ENCODE measurements at regions not wholly inside any gene's neighbourhood (a gene's known extent, or its start where the extent isn't known, plus 50 kb on each side); places are given as distances from the start of the nearest gene placed in this dataset.
"Not testable (repeated sequence)": the region's sequence is repeated elsewhere in the genome, so short reads cannot be mapped to it uniquely, and the experiment has no call there.

- peak; percentile 50 for DNase-seq (ENCODE audit: low read depth)
These were observed 68.5 kb downstream of the TMCO5A start for GRCh38 chr15:38002883-38003477.

- no peak for DNase-seq (ENCODE audit: low read depth)
These were observed 69.9 kb downstream of the TMCO5A start for GRCh38 chr15:38004218-38004861.

- no peak for DNase-seq (ENCODE audit: low read depth)
These were observed 71.7 kb downstream of the TMCO5A start for GRCh38 chr15:38005953-38006808.

GRCh38 chr15:38010395-38010794, 76.0 kb downstream of the TMCO5A start:
- peak; percentile 32 for DNase-seq (ENCODE audit: low read depth)

- DNase-seq (ENCODE audit: low read depth): no peak
These were observed 78.5 kb downstream of the TMCO5A start for GRCh38 chr15:38012894-38013293.

- no peak for DNase-seq (ENCODE audit: low read depth)
These were observed 83.3 kb downstream of the TMCO5A start for GRCh38 chr15:38017721-38018120.

- DNase-seq (ENCODE audit: low read depth): no peak
These were observed 84.6 kb downstream of the TMCO5A start for GRCh38 chr15:38019066-38019465.

GRCh38 chr15:38021259-38021658, 86.8 kb downstream of the TMCO5A start:
- peak; percentile 22 for DNase-seq (ENCODE audit: low read depth)

- DNase-seq (ENCODE audit: low read depth): no peak
These were observed 90.1 kb downstream of the TMCO5A start for GRCh38 chr15:38024293-38025091.

GRCh38 chr15:38025656-38026055, 91.2 kb downstream of the TMCO5A start:
- not testable (repeated sequence) for DNase-seq (ENCODE audit: low read depth)

- no peak for DNase-seq (ENCODE audit: low read depth)
These were observed 94.4 kb downstream of the TMCO5A start for GRCh38 chr15:38028869-38029268.

- DNase-seq (ENCODE audit: low read depth): no peak
These were observed 95.3 kb downstream of the TMCO5A start for GRCh38 chr15:38029736-38030135.

GRCh38 chr15:38030609-38031008, 96.2 kb downstream of the TMCO5A start:
- no peak for DNase-seq (ENCODE audit: low read depth)

GRCh38 chr15:38035701-38036100, 101.3 kb downstream of the TMCO5A start:
- DNase-seq (ENCODE audit: low read depth): no peak

GRCh38 chr15:38036790-38037338, 102.4 kb downstream of the TMCO5A start:
- DNase-seq (ENCODE audit: low read depth): no peak

GRCh38 chr15:38038659-38039442, 104.4 kb downstream of the TMCO5A start:
- DNase-seq (ENCODE audit: low read depth): no peak

- DNase-seq (ENCODE audit: low read depth): no peak
These were observed 106.2 kb downstream of the TMCO5A start for GRCh38 chr15:38040615-38041014.

GRCh38 chr15:38041576-38041975, 107.1 kb downstream of the TMCO5A start:
- DNase-seq (ENCODE audit: low read depth): no peak

GRCh38 chr15:38042211-38042610, 107.8 kb downstream of the TMCO5A start:
- no peak for DNase-seq (ENCODE audit: low read depth)

- no peak for DNase-seq (ENCODE audit: low read depth)
These were observed 108.4 kb downstream of the TMCO5A start for GRCh38 chr15:38042707-38043445.

Measured in myocyte (in vitro differentiated cells).